Keratinocyte (primary cell): ENCODE measurements at regions not wholly inside any gene's neighbourhood (a gene's known extent, or its start where the extent isn't known, plus 50 kb on each side); places are given as distances from the start of the nearest gene placed in this dataset.

Experiments used
- CTCF ChIP-seq, 3 experiments: IDR thresholded peaks in 1 of 3; conservative IDR thresholded peaks in 1 of 3; optimal IDR thresholded peaks in 1 of 3; 2 replicates in 2 of 3; 3 replicates in 1 of 3; pipeline versions ENCODE3 to v1.5.1; 2011; ENCODE audit warnings: low read length in 3 of 3, mild to moderate bottlenecking in 3 of 3, moderate library complexity in 2 of 3, control low read depth in 1 of 3, inconsistent platforms in 1 of 3; ENCODE audit not compliant: insufficient read depth in 2 of 3; ENCODE audit errors: extremely low read depth in 1 of 3
- EZH2 ChIP-seq: IDR thresholded peaks from one replicate; pipeline ENCODE4 v1.6.1; 2012; ENCODE audit warnings: inconsistent platforms, mild to moderate bottlenecking, low read length, moderate library complexity

DNA sequence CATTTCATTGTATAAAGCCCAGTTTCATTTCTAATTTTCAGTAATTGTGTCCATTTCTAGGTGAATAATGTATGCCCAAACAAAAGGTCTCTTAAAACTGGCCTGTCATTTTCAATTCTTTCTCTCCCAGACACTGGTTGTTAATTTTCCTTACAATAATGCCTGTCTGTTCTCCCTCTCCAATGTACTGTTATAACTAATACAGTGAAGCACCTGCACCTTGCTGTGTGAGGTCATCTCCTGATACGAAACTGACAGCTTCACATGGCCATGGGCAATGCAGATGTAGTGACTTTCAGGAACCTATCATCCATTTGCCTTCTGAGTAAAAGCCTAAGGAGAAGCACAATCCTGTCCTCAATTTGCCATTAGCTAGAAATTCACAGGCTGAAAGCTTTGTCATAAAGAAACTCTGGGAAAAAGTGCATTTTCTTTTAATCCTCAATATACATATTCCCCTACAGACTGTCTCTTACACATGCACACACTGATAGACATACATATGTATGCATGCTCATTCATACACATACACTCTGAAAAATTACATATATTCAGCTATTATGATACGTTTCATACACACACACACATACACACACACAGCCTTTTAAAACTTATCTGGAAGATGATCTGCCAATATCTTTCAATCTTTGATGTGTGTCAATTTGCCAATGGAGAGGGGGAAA, 1030.3 kb downstream of the TDRD15 start:
- TF ChIP-seq CTCF (optimal IDR thresholded peaks at IDR 0.05 in 1 of 3, IDR thresholded peaks at IDR 0.05 in 1 of 3, conservative IDR thresholded peaks at IDR 0.05 in 1 of 3; ENCODE audit: extremely low read depth in 1 of 3, insufficient read depth in 2 of 3, low read length in 3 of 3), result no peak
- TF ChIP-seq EZH2, result no peak
